ENCODE measurements at regions not wholly inside any gene's neighbourhood (a gene's known extent, or its start where the extent isn't known, plus 50 kb on each side); places are given as distances from the start of the nearest gene placed in this dataset.

- Mint-ChIP-seq H3K36me3 (ENCODE audit: low read depth) (no peaks in the 10 kb centered on the region), H3K9me3 (no peaks in the 10 kb centered on the region), H3K4me3 (no peak overlapping the region), H3K4me1 (peaks cover 5% of the 10 kb centered on the region), H3K27ac (ENCODE audit: unreplicated experiment) (no peak overlapping the region), H3K27me3 (ENCODE audit: low read depth) (no peaks in the 10 kb centered on the region)
- TF ChIP-seq CTCF (conservative IDR thresholded peaks at IDR 0.05): no peak
- DNase-seq (ENCODE audit: low read depth, low spot score): no peak
Observed at GRCh38 chr4:97507587-97508245, 635.6 kb downstream of the STPG2 start.

Measured in neural crest cell (in vitro differentiated cells).